Activated naive CD4-positive, alpha-beta T cell treated with anti-CD3 and anti-CD28 coated beads for 36 hours (primary cell): ENCODE measurements at regions not wholly inside any gene's neighbourhood (a gene's known extent, or its start where the extent isn't known, plus 50 kb on each side); places are given as distances from the start of the nearest gene placed in this dataset.
"Not testable (repeated sequence)": the region's sequence is repeated elsewhere in the genome, so short reads cannot be mapped to it uniquely, and the experiment has no call there.

ENCODE experiments used
- CTCF ChIA-PET: fragments of 350-600 bp; sonication (Branson Sonifier 250); formaldehyde crosslinking; loops from one replicate; lab custom pipeline; 2021; ENCODE audit warnings: antibody characterized with exemption; lab: Charles Lee
- DNase-seq: peaks from one replicate; pipeline ENCODE4 v3.0.0-alpha.2; 2020
- H3K27ac Mint-ChIP-seq: one replicate; pipeline ENCODE4 v1.8.0; 2021; ENCODE audit warnings: mild to moderate bottlenecking, mixed read lengths
- H3K27me3 Mint-ChIP-seq: one replicate; pipeline ENCODE4 v1.8.0; 2021; ENCODE audit warnings: low read depth, mixed read lengths
- H3K36me3 Mint-ChIP-seq: one replicate; pipeline ENCODE4 v1.8.0; 2021; ENCODE audit warnings: low read depth, mixed read lengths
- H3K4me1 Mint-ChIP-seq: one replicate; pipeline ENCODE4 v1.8.0; 2021; ENCODE audit warnings: low read depth, mixed read lengths
- H3K4me3 Mint-ChIP-seq: one replicate; pipeline ENCODE4 v1.8.0; 2021; ENCODE audit warnings: mild to moderate bottlenecking, moderate library complexity, mixed read lengths
- H3K9me3 Mint-ChIP-seq: one replicate; pipeline ENCODE4 v1.8.0; 2021; ENCODE audit warnings: mixed read lengths
- intact Hi-C: fragments of 100-400 bp; cut with micrococcal nuclease; formaldehyde crosslinking; loops from one replicate; pipeline ENCODE4 v1.15.1; 2023

- CTCF ChIA-PET, result no interaction called here
- no peak for DNase-seq
- H3K27ac Mint-ChIP-seq, result no peak overlapping the region
- no peaks in the 10 kb centered on the region for H3K36me3 Mint-ChIP-seq
- no peak overlapping the region for H3K4me3 Mint-ChIP-seq
- H3K27me3 Mint-ChIP-seq, result no peaks in the 10 kb centered on the region
- no peaks in the 10 kb centered on the region for H3K4me1 Mint-ChIP-seq
- intact Hi-C loops, result no loop called here
- peaks cover 4% of the 10 kb centered on the region for H3K9me3 Mint-ChIP-seq
These were observed 298.4 kb upstream of the LUZP2 start for GRCh38 chr11:24198481-24198880.

DNA sequence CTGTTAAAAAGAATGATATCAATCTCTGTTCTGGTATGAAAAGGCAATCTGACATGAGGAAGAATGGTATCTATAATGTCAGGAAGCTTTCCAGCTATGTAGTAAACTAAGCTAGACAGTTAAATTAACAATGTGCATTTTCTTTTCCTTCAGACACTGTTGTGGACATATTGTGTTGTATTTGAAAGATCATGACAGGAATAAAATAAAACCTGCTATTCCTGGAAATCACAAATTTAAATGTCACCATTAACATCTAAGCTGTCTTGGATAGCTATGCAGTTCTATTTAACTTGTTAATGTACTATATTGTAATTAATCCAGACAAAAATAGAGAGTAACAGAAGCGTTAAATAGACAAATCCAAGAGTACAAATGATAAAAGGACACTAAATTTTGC is 297.4 kb upstream of the LUZP2 start:
- peaks cover 4% of the 10 kb centered on the region for H3K9me3 Mint-ChIP-seq
- intact Hi-C loops, result no loop called here
- H3K4me3 Mint-ChIP-seq, result no peak overlapping the region

DNA sequence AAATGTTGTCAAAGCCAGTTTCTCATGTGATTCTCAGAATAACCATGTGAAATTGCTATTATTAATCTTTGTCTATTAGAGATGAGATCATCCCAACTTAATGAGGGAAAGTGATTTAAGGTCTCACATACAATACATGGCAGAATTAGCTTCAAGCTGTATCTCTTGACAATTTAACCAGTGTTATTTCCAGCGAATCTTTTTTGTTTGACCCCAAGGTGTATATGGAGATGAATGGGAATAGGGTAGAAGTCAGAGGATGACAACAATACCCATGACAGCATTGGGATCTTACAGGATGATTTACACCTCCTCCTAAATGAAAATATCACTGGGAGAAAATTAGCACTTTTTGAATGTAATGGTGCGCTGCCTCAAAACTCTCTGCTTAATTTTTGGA is 290.8 kb upstream of the LUZP2 start:
- no peak for DNase-seq
- intact Hi-C loops, result no loop called here
- Mint-ChIP-seq H3K4me1 (no peaks in the 10 kb centered on the region), H3K36me3 (no peaks in the 10 kb centered on the region), H3K9me3 (peaks cover 10% of the 10 kb centered on the region), H3K4me3 (no peak overlapping the region), H3K27ac (no peak overlapping the region), H3K27me3 (no peaks in the 10 kb centered on the region)
- CTCF ChIA-PET, result interaction anchor here (0.6 kb wide), 1 partner anchor 12 kb away, joined by 3 read pairs; no protein-coding TSS in a partner anchor

More for the DNA sequence above, 297.4 kb upstream of the LUZP2 start:
- Mint-ChIP-seq H3K4me1 (no peaks in the 10 kb centered on the region), H3K36me3 (no peaks in the 10 kb centered on the region), H3K27ac (no peak overlapping the region), H3K27me3 (no peaks in the 10 kb centered on the region)
- DNase-seq, result no peak
- CTCF ChIA-PET, result no interaction called here

- H3K4me3 Mint-ChIP-seq, result no peak overlapping the region
- no peaks in the 10 kb centered on the region for H3K27me3 Mint-ChIP-seq
- CTCF ChIA-PET, result interaction anchor here (0.6 kb wide), 1 partner anchor 12 kb away, joined by 3 read pairs; no protein-coding TSS in a partner anchor
- no peaks in the 10 kb centered on the region for H3K4me1 Mint-ChIP-seq
- no peak overlapping the region for H3K27ac Mint-ChIP-seq
- intact Hi-C loops, result no loop called here
- peaks cover 12% of the 10 kb centered on the region for H3K9me3 Mint-ChIP-seq
- no peaks in the 10 kb centered on the region for H3K36me3 Mint-ChIP-seq
- no peak for DNase-seq
These were observed 290.3 kb upstream of the LUZP2 start for GRCh38 chr11:24206511-24206910.

DNA sequence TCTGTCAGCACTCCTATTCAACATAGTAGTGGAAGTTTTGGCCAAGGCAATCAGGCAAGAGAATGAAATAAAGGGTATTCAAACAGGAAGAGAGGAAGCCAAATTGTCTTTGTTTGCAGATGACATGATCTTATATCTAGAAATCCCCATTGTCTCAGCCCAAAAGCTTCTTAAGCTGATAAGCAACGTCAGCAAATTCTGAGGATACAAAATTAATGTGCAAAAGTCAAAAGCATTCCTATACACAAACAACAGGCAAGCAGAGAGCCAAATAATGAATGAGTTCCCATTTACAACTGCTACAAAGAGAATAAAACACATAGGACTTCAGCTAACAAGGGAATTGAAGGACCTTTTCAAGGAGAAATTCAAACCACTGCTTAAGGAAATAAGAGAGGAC is 280.4 kb upstream of the LUZP2 start:
- Mint-ChIP-seq H3K4me3 (no peak overlapping the region), H3K9me3 (peaks cover 11% of the 10 kb centered on the region), H3K27ac (no peak overlapping the region), H3K4me1 (no peaks in the 10 kb centered on the region), H3K36me3 (no peaks in the 10 kb centered on the region), H3K27me3 (no peaks in the 10 kb centered on the region)
- intact Hi-C loops, result no loop called here
- CTCF ChIA-PET, result no interaction called here
- no peak for DNase-seq

GRCh38 chr11:24217319-24217718 is 279.5 kb upstream of the LUZP2 start:
- intact Hi-C loops, H3K9me3 Mint-ChIP-seq, DNase-seq, H3K27ac Mint-ChIP-seq, H3K27me3 Mint-ChIP-seq, H3K36me3 Mint-ChIP-seq, H3K4me3 Mint-ChIP-seq, H3K4me1 Mint-ChIP-seq: not testable (repeated sequence)
- CTCF ChIA-PET, result interaction anchor here (0.6 kb wide), 1 partner anchor 83 kb away, joined by 3 read pairs; no protein-coding TSS in a partner anchor

DNA sequence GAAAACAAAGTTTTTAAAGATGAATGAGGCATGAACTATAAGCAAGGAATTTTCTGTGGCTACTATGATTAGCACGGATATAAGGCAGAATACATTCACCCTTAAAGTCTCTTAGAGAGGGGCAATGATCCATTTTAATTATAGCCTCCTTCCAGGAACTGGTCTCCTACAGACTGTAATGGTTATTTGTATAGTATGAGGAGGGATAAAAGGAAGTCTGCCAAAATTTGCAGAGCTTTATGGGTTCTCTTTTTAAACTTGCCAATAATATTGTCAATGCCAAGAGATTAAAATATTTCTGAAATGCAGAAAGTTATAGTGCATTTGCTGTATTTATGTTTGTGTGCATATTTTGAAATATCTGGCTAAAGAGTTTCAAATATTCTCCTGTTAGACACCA is 271.4 kb upstream of the LUZP2 start:
- DNase-seq, result no peak
- no peaks in the 10 kb centered on the region for H3K27me3 Mint-ChIP-seq
- H3K36me3 Mint-ChIP-seq, result no peaks in the 10 kb centered on the region
- no peak overlapping the region for H3K4me3 Mint-ChIP-seq
- no peaks in the 10 kb centered on the region for H3K4me1 Mint-ChIP-seq
- intact Hi-C loops, result no loop called here
- CTCF ChIA-PET, result no interaction called here
- peaks cover 28% of the 10 kb centered on the region for H3K9me3 Mint-ChIP-seq
- H3K27ac Mint-ChIP-seq, result no peak overlapping the region

DNA sequence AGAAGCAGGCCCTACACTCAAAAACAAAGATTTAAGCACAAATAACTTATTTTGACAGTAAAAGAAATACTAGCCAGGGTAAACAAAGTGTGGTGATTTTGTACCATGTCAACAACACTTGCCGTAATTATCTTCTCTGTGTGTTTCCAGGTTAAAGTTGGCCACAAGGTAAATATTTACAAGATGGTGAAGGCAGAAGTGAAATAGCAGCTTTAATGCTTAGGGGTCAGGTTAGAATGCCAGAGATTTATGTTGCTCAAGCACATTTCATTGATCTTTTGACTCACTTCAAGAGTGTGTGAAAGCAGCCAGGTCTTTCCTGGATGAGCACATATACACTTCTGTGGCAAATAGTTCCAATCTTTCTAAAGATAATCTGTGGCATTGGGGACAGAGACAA is 270.2 kb upstream of the LUZP2 start:
- no peaks in the 10 kb centered on the region for H3K36me3 Mint-ChIP-seq
- intact Hi-C loops, result no loop called here
- no peak for DNase-seq
- no peak overlapping the region for H3K4me3 Mint-ChIP-seq
- H3K27ac Mint-ChIP-seq, result no peak overlapping the region
- no peaks in the 10 kb centered on the region for H3K27me3 Mint-ChIP-seq
- peaks cover 24% of the 10 kb centered on the region for H3K9me3 Mint-ChIP-seq
- CTCF ChIA-PET, result no interaction called here
- no peaks in the 10 kb centered on the region for H3K4me1 Mint-ChIP-seq

DNA sequence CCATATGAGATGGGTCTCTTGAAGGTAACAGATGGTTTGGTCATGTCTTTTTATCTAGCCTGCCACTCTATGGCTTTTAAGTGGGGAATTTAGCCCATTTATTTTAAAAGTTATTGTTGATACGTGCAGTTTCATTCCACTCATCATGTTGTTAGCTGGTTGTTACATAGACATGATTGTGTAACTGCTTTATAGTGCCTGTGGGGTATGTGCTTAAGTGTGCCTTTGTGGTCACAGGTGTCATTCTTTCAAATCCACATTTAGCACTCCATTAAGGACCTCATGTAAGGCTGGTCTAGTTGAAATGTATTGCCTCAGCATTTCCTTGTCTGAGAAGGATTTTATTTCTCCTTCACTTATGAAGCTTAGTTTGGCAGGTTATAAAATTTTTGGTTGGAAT is 263.8 kb upstream of the LUZP2 start:
- H3K27me3 Mint-ChIP-seq, result no peaks in the 10 kb centered on the region
- CTCF ChIA-PET, result no interaction called here
- H3K36me3 Mint-ChIP-seq, result no peaks in the 10 kb centered on the region
- peaks cover 12% of the 10 kb centered on the region for H3K9me3 Mint-ChIP-seq
- no peak overlapping the region for H3K27ac Mint-ChIP-seq
- no peak overlapping the region for H3K4me3 Mint-ChIP-seq
- intact Hi-C loops, result no loop called here
- no peak for DNase-seq
- H3K4me1 Mint-ChIP-seq, result no peaks in the 10 kb centered on the region

DNA sequence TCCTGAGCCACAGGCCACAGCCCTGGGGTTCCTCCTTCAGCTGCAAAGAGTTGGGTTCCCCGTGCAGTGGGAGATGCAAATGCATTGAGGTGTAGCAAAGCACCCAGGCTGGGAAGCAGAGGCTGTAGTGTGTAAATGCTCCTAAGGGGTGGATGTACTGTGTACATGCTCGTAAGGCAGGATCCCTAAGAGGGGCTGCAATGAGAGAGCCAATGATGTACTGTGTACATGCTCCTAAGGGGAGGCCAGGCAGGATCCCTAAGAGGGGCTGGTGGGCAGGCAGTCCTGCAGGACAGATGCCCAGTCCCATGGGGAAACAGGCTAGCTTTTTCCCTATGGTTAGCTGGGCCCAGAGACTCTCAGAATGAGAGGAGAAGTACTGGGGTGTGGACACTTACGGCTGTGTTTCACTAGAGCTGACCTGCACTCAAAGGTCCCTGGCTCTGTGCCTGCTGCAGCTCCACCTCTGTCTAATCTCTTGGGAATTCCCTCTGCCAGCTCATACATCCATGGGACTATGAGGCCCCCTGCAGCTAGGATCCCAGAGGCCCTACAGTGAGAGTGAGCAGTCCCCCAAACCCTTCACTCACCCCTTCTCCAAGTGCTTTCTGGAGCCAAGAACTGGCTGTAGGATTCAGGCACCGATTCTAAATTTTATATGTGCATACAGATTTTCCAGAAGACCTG is 261.9 kb upstream of the LUZP2 start:
- Mint-ChIP-seq H3K4me3 (no peak overlapping the region), H3K4me1 (no peaks in the 10 kb centered on the region), H3K27me3 (no peaks in the 10 kb centered on the region), H3K9me3 (peaks cover under 1% of the 10 kb centered on the region), H3K27ac (no peak overlapping the region), H3K36me3 (no peaks in the 10 kb centered on the region)
- DNase-seq, result no peak
- intact Hi-C loops, result no loop called here
- CTCF ChIA-PET, result no interaction called here

GRCh38 chr11:24238771-24239645 is 257.8 kb upstream of the LUZP2 start:
- intact Hi-C loops, result no loop called here
- Mint-ChIP-seq H3K4me3 (no peak overlapping the region), H3K36me3 (no peaks in the 10 kb centered on the region), H3K27me3 (no peaks in the 10 kb centered on the region), H3K27ac (no peak overlapping the region), H3K9me3 (peaks cover 6% of the 10 kb centered on the region), H3K4me1 (no peaks in the 10 kb centered on the region)
- CTCF ChIA-PET, result no interaction called here
- DNase-seq, result no peak

DNA sequence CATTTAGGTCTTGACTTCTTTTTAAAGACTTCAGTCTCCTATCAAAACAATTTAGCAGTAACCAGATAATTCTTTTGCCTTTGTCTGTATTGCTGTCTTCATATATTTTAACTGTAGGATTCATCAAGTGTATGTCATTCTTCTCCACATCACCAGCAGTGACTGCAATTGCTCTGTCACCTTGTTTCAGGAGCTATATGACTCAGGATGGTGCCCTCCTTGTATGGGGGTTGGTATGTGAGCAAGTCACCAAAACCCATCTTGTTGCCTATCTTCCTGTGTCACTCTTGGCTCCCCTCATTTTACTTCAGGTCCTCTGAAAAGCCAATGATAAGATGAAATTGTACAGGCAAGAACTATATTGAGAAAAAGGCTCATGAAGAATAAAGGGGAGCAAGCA is 256.9 kb upstream of the LUZP2 start:
- Mint-ChIP-seq H3K4me1 (no peaks in the 10 kb centered on the region), H3K27me3 (no peaks in the 10 kb centered on the region), H3K9me3 (peaks cover 6% of the 10 kb centered on the region), H3K36me3 (no peaks in the 10 kb centered on the region), H3K27ac (no peak overlapping the region), H3K4me3 (no peak overlapping the region)
- DNase-seq, result no peak
- intact Hi-C loops, result no loop called here
- CTCF ChIA-PET, result no interaction called here
